Activated CD4-positive, alpha-beta memory T cell treated with anti-CD3 and anti-CD28 coated beads, Interleukin-2, amount 10 ng/mL, durations not matched to agents 7 days and 5 days (primary cell): ENCODE measurements at regions not wholly inside any gene's neighbourhood (a gene's known extent, or its start where the extent isn't known, plus 50 kb on each side); places are given as distances from the start of the nearest gene placed in this dataset.

Experiments
- CTCF ChIA-PET: fragments of 350-600 bp; sonication (Branson Sonifier 250); formaldehyde crosslinking; loops from one replicate; lab custom pipeline; 2021; ENCODE audit warnings: antibody characterized with exemption, inconsistent platforms; lab: Charles Lee
- POLR2A ChIA-PET: fragments of 350-600 bp; sonication (Branson Sonifier 250); formaldehyde crosslinking; loops from one replicate; lab custom pipeline; 2021; ENCODE audit warnings: antibody characterized with exemption; lab: Charles Lee
- DNase-seq: peaks from one replicate; pipeline ENCODE4 v3.0.0-alpha.2; 2020
- H3K27ac Mint-ChIP-seq: one replicate; pipeline ENCODE4 v1.8.0; 2021; ENCODE audit warnings: mild to moderate bottlenecking, mixed read lengths
- H3K27me3 Mint-ChIP-seq: one replicate; pipeline ENCODE4 v1.8.0; 2021; ENCODE audit warnings: mixed read lengths
- H3K36me3 Mint-ChIP-seq: one replicate; pipeline ENCODE4 v1.8.0; 2021; ENCODE audit warnings: low read depth, mixed read lengths
- H3K4me1 Mint-ChIP-seq: one replicate; pipeline ENCODE4 v1.8.0; 2021; ENCODE audit warnings: mixed read lengths
- H3K4me3 Mint-ChIP-seq: one replicate; pipeline ENCODE4 v1.8.0; 2021; ENCODE audit warnings: mild to moderate bottlenecking, mixed read lengths
- H3K9me3 Mint-ChIP-seq: one replicate; pipeline ENCODE4 v1.8.0; 2021; ENCODE audit warnings: mixed read lengths

DNA sequence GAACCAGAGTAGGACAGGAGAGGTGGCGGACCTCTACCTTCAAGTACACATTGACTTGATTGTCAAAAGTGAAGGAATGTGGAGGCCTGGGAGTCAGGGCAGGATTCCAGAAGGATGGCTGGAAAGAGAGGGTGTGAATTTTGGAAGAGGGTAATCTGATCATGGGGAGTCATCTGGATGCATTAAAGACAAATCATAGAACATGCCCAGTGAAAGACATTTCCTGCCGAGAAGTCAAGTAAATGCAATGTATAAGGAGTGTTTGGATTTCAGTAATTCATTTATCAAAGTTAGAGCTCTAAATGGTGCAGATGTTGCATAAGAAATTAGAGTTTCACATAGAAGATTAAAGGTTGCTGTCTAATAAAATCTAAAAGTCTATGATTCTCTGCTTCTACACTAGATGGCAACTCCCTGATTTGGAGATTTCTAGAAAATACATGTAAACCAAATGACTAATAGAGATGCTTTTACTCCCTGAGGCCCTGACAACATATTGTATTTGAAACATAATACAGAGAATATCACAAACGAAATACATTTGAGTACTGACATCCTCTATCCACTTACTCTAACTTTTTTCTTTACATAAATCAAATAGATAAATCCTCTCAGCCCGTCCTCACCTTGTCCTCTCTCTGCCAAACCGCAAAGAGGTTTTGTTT lies 91.3 kb downstream of the KCNA5 start:
- H3K27ac Mint-ChIP-seq, result no peak overlapping the region

DNA sequence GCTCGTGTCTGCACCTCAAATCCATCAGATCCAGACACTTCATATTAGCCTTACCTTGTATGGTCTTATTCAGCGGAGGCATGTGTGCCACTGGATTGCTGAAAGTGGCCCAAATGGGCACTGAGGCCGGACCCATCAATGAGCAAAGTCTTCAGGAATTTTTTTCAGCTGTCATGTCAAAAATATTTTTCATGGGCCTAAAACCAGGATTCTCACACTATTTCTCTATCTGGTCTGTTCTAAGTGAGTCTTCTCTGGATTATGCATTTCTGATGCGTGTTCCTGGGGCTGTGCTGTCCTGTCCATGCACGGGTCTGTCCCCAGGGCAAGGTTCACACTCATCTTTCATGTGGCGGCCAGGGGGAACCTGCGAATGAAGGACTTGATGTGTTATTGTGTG lies 94.6 kb downstream of the KCNA5 start:
- no peaks in the 10 kb centered on the region for H3K4me1 Mint-ChIP-seq
- ChIA-PET POLR2A (no interaction called here), CTCF (no interaction called here)
- no peaks in the 10 kb centered on the region for H3K9me3 Mint-ChIP-seq
- no peak for DNase-seq
- peaks cover 17% of the 10 kb centered on the region for H3K27me3 Mint-ChIP-seq
- no peak overlapping the region for H3K27ac Mint-ChIP-seq
- H3K4me3 Mint-ChIP-seq, result no peak overlapping the region
- H3K36me3 Mint-ChIP-seq, result no peaks in the 10 kb centered on the region

More for the DNA sequence above, 91.3 kb downstream of the KCNA5 start:
- Mint-ChIP-seq H3K4me1 (no peaks in the 10 kb centered on the region), H3K36me3 (no peaks in the 10 kb centered on the region), H3K9me3 (no peaks in the 10 kb centered on the region), H3K27me3 (peaks cover 17% of the 10 kb centered on the region), H3K4me3 (no peak overlapping the region)
- POLR2A ChIA-PET, result no interaction called here
- no peak for DNase-seq
- CTCF ChIA-PET, result no interaction called here

DNA sequence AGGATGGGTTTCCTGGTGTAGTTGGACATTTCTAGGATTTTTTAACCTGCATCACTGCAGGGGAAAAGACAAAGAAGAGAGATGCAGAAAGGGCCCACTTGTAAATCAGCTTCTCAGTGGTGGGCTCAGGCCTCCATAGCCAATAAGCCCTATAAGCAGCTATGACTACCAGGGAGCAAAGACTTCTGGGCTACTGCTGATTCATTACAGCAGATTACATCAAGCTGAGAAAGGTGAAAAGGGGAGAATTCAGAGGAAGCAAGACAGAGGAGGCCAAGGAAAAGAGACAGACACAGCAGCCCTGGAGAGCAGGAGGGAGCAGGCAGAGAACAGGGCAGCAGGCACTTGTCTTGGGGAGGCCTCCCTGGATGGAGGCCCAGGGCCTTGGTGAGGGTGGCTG lies 95.2 kb downstream of the KCNA5 start:
- H3K36me3 Mint-ChIP-seq, result no peaks in the 10 kb centered on the region
- no peak overlapping the region for H3K4me3 Mint-ChIP-seq
- H3K27ac Mint-ChIP-seq, result no peak overlapping the region
- H3K4me1 Mint-ChIP-seq, result no peaks in the 10 kb centered on the region
- CTCF ChIA-PET, result no interaction called here
- peaks cover 14% of the 10 kb centered on the region for H3K27me3 Mint-ChIP-seq
- H3K9me3 Mint-ChIP-seq, result no peaks in the 10 kb centered on the region
- POLR2A ChIA-PET, result no interaction called here
- DNase-seq, result no peak

DNA sequence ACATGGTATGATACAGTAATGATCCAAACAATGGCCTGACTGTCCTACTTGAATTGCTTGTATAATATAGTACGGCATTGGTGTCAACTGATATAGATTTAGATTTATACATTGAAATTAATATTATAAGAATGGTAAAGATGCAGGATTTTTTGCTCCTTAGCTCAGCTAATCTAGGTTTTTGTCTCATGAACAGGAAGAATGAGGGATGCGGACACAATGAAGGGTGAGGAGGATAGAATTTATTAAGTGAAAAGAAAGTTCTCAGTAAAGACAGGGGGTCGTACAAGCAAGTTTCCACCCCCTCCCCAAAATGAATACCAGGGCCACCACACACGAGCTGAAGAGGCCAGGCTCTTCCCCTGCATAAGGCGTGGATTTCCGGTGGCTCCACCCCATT lies 96.1 kb downstream of the KCNA5 start:
- POLR2A ChIA-PET, result no interaction called here
- peaks cover 12% of the 10 kb centered on the region for H3K27me3 Mint-ChIP-seq
- H3K4me3 Mint-ChIP-seq, result no peak overlapping the region
- no peak overlapping the region for H3K27ac Mint-ChIP-seq
- no peaks in the 10 kb centered on the region for H3K4me1 Mint-ChIP-seq
- no peak for DNase-seq
- no peaks in the 10 kb centered on the region for H3K9me3 Mint-ChIP-seq
- H3K36me3 Mint-ChIP-seq, result no peaks in the 10 kb centered on the region
- CTCF ChIA-PET, result no interaction called here

DNA sequence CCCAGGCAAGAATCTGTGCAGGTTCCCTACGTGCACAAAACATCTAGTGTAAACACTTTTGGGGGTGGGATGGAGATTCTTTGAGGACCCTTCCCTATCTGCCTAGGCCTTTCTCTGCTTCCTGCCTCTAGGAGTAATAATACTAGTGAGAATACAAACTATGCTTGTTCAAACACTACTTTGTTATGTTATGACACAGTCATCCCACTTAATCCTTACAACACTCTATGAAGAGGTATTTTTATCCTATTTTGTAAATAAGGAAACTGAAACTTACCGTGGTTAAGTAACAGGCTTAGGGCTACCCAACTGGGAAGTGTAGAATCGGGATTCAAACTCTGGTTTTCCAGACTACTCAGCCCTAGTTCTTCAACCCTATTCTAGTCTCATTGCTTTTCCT lies 96.5 kb downstream of the KCNA5 start:
- H3K27me3 Mint-ChIP-seq, result peaks cover 10% of the 10 kb centered on the region
- no peak overlapping the region for H3K27ac Mint-ChIP-seq
- H3K9me3 Mint-ChIP-seq, result no peaks in the 10 kb centered on the region
- H3K4me3 Mint-ChIP-seq, result no peak overlapping the region
- ChIA-PET CTCF (no interaction called here), POLR2A (no interaction called here)
- H3K4me1 Mint-ChIP-seq, result no peaks in the 10 kb centered on the region
- no peaks in the 10 kb centered on the region for H3K36me3 Mint-ChIP-seq
- DNase-seq, result no peak

DNA sequence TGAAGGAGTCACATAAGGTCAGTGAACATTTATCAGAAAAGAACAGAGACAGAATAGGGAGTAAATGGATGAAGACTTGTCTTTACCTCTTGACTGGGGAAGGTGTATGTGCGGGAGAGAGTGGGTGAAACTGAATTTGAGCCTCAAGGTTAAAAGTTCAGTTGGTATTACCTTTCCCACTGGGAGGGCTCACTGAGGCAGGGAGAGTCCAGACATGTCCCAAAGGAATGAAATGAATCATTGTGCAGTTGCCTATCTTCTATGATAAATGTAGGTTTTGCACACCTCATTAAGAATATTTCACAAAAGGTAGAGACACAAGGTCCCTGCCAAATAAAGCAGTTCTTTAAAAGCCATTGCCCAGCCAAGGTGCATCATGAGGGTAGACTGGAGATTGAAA lies 105.2 kb downstream of the KCNA5 start:
- ChIA-PET CTCF (no interaction called here), POLR2A (no interaction called here)
- H3K4me3 Mint-ChIP-seq, result no peak overlapping the region
- H3K4me1 Mint-ChIP-seq, result no peaks in the 10 kb centered on the region
- H3K27ac Mint-ChIP-seq, result no peak overlapping the region
- H3K27me3 Mint-ChIP-seq, result peaks cover 2% of the 10 kb centered on the region
- no peaks in the 10 kb centered on the region for H3K9me3 Mint-ChIP-seq
- DNase-seq, result no peak
- H3K36me3 Mint-ChIP-seq, result no peaks in the 10 kb centered on the region

DNA sequence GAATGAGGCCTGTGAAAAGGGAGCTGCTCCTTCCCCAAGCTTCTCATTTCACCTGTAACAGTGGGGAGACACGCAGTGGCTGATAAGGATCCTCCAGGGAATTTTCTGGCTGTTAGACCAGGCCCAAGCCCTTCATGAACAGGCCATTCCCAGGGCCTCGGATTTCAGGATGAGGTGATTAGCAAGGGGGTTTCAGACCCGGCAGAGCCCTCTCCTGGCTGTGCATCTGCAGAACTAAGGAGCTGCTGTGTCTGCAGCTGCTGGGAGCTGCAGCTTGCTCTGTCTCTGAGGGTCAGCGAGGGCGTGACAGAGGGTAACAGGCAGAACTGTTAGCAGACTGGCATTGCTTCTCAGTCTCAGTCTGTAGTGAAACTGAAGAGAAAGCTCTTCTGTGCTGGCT lies 110.4 kb downstream of the KCNA5 start:
- Mint-ChIP-seq H3K9me3 (no peaks in the 10 kb centered on the region), H3K4me1 (no peaks in the 10 kb centered on the region), H3K36me3 (no peaks in the 10 kb centered on the region), H3K27ac (no peak overlapping the region), H3K27me3 (peaks cover 7% of the 10 kb centered on the region), H3K4me3 (no peak overlapping the region)
- ChIA-PET CTCF (no interaction called here), POLR2A (no interaction called here)
- DNase-seq, result no peak

DNA sequence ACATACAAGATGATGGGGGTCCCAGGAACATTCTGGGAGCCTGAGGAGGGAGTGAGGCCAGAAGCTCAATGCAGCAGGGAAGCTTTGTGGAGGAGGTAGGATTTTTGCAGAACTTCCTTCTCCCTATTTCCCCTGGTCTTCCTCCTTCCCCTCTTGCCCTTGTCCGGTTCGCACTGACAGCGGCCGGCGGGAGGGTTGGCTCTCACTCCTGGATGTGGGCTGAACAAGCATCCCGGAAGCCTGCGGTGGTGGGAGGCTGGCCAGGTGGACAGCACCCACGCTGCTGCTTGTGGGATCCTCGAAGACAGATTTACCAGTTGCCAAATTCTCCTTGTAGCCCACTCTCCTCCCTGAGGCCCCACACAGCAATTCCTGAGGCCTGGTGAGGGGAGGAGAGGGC lies 112.2 kb downstream of the KCNA5 start:
- ChIA-PET POLR2A (no interaction called here), CTCF (no interaction called here)
- Mint-ChIP-seq H3K4me3 (no peak overlapping the region), H3K27me3 (peaks cover 6% of the 10 kb centered on the region), H3K36me3 (no peaks in the 10 kb centered on the region), H3K27ac (no peak overlapping the region), H3K9me3 (no peaks in the 10 kb centered on the region), H3K4me1 (no peaks in the 10 kb centered on the region)
- DNase-seq, result no peak

DNA sequence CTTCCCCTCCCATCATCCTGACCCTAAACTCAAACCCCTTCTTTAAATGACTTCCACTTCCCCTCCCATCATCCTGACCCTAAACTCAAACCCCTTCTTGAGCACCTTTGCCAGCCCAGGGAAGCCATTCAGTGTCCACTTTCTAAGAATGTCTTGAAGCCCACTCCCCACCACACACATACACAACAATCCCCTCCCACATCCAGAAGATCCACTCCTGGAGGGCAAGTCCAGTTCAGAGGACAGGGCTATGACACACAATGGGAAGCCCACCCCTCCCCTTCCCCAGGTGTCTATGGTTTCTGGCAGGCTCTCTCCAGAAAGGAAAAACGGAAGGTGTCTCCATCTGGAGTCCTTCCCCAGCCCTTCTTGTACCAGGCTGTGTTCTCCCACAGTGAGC lies 117.1 kb downstream of the KCNA5 start:
- Mint-ChIP-seq H3K4me1 (no peaks in the 10 kb centered on the region), H3K27ac (no peak overlapping the region), H3K4me3 (no peak overlapping the region), H3K27me3 (peaks cover 6% of the 10 kb centered on the region), H3K36me3 (no peaks in the 10 kb centered on the region), H3K9me3 (no peaks in the 10 kb centered on the region)
- DNase-seq, result no peak
- ChIA-PET POLR2A (no interaction called here), CTCF (no interaction called here)

DNA sequence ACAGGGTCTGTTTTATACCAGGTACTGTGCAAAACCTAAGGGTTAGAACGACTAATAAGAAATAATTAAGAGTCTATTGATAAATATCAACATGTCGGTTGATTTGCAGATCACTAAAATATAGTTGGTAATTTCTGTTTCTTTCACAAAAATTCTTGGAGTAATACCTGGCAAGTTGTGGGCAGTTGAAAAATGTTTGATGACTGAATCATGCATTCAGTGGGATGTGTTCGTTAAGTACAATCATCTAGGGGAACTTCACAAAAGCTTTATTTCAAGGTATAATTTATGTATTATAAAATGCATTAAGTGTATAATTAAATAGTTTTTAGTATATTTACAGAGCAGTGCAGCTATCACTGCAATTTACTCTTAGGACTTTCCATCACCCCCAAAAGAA lies 120.0 kb downstream of the KCNA5 start:
- POLR2A ChIA-PET, result no interaction called here
- no peaks in the 10 kb centered on the region for H3K9me3 Mint-ChIP-seq
- DNase-seq, result no peak
- no peak overlapping the region for H3K27ac Mint-ChIP-seq
- CTCF ChIA-PET, result no interaction called here
- peaks cover 1% of the 10 kb centered on the region for H3K27me3 Mint-ChIP-seq
- H3K4me1 Mint-ChIP-seq, result no peaks in the 10 kb centered on the region
- H3K4me3 Mint-ChIP-seq, result no peak overlapping the region
- no peaks in the 10 kb centered on the region for H3K36me3 Mint-ChIP-seq

DNA sequence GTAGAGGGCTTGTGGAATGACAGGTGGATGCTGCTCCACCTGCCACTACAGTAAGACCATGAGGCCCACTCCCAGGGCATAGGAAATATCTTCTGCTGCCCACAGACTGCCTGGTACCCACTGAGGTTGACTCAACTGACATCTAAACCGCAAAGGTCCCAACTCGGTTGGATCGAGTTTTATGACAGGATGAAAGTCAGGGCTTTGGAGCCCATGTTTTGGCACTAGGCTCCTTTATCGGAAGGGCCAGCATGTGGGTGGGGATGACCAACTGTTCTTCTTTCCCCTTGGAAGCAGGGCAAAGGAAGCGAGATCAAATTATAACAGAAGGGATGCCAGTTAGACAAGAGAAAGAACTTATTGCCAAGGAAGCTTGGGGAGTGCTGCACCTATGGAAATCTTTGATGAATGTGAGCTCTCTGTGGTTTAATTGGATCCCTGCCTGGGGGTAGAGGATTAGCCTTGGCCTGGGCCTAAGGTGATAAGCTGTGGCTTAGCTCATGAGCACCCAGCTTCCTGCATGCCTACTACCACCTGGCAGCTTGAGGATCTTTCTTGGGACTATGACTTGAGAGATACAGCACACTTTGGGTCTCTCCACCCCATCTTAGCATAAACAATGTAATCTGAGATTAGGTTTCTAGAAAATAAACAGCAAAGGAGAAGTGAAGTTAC lies 121.8 kb downstream of the KCNA5 start:
- H3K9me3 Mint-ChIP-seq, result no peaks in the 10 kb centered on the region
- H3K4me3 Mint-ChIP-seq, result no peak overlapping the region
- no peaks in the 10 kb centered on the region for H3K36me3 Mint-ChIP-seq
- H3K27me3 Mint-ChIP-seq, result no peaks in the 10 kb centered on the region
- ChIA-PET CTCF (no interaction called here), POLR2A (no interaction called here)
- DNase-seq, result no peak
- no peaks in the 10 kb centered on the region for H3K4me1 Mint-ChIP-seq
- H3K27ac Mint-ChIP-seq, result no peak overlapping the region

DNA sequence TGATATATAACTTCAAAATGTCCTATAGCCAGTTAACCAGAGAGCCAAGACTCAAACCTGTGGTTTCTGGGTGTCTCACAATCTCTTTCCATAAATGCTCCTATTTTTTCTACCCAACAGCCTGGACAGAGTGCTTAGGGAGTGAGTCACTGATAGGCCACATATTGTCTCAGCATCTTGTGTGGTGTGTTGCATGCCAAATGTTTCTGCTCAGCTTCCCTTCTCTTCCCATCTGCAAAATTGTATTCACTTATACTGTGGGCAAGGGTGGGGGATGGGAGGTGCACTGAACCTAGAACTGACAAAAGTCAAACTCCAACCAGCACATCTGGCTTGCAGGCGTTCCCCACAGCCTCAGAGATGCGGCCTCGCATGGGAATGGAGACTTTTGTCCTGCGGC lies 123.3 kb downstream of the KCNA5 start:
- H3K27ac Mint-ChIP-seq, result no peak overlapping the region
- no peaks in the 10 kb centered on the region for H3K4me1 Mint-ChIP-seq
- ChIA-PET CTCF (no interaction called here), POLR2A (no interaction called here)
- H3K27me3 Mint-ChIP-seq, result no peaks in the 10 kb centered on the region
- DNase-seq, result no peak
- no peaks in the 10 kb centered on the region for H3K9me3 Mint-ChIP-seq
- H3K36me3 Mint-ChIP-seq, result no peaks in the 10 kb centered on the region
- no peak overlapping the region for H3K4me3 Mint-ChIP-seq

DNA sequence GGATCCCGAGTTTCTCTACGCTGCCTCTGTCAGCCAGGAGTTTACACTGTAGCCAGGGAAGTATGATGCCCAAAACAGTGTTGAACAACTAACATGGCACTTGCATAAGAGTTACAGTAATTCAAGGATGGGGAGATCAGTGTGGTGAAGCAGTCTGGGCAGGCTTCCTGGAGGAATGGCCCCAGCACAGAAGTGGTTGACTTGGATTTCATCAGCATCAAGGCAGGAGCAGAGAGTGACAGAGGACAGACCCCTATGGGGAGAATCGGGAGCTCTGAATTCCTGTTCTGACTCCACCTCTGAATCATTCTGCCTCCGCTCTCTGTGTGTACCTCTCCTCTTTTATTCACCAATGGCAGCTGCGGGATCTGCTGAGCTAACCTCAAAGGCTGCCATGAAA lies 124.5 kb downstream of the KCNA5 start:
- Mint-ChIP-seq H3K4me3 (no peak overlapping the region), H3K27ac (no peak overlapping the region), H3K36me3 (no peaks in the 10 kb centered on the region), H3K27me3 (no peaks in the 10 kb centered on the region), H3K9me3 (no peaks in the 10 kb centered on the region), H3K4me1 (no peaks in the 10 kb centered on the region)
- CTCF ChIA-PET, result no interaction called here
- no peak for DNase-seq
- POLR2A ChIA-PET, result no interaction called here

DNA sequence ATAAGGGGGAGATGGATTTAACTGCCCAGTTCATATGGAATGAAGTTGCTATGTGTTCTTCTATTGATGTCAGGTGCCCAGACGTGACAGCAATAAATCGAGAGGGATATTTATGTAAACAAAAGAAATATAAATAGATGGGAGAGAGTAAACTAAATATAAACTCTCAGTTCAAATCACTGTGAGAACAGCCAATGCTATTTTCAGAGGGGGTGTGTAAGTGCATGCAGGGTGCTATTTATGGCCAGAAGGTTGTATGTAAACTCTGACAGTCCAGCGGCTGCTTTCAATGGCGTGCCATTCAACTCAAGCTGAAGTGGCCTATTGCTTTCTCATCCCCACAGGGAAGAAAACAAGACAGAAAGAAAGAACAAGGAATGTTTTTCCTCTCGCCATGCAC lies 127.2 kb downstream of the KCNA5 start:
- ChIA-PET CTCF (no interaction called here), POLR2A (no interaction called here)
- no peaks in the 10 kb centered on the region for H3K4me1 Mint-ChIP-seq
- no peak overlapping the region for H3K4me3 Mint-ChIP-seq
- H3K36me3 Mint-ChIP-seq, result no peaks in the 10 kb centered on the region
- no peak for DNase-seq
- H3K9me3 Mint-ChIP-seq, result no peaks in the 10 kb centered on the region
- no peaks in the 10 kb centered on the region for H3K27me3 Mint-ChIP-seq
- no peak overlapping the region for H3K27ac Mint-ChIP-seq
